Renal cortical epithelial cell (primary cell): ENCODE measurements at regions not wholly inside any gene's neighbourhood (a gene's known extent, or its start where the extent isn't known, plus 50 kb on each side); places are given as distances from the start of the nearest gene placed in this dataset.
"Not testable (repeated sequence)": the region's sequence is repeated elsewhere in the genome, so short reads cannot be mapped to it uniquely, and the experiment has no call there.

Experiments used
- DNase-seq: peaks from one replicate; pipeline ENCODE4 v3.0.0-alpha.2; 2011; ENCODE audit warnings: low read depth

- DNase-seq: not testable (repeated sequence)
Measured at GRCh38 chr5:166145107-166145506, 2146.3 kb upstream of the WWC1 start.

GRCh38 chr5:166163996-166164610 is 2127.3 kb upstream of the WWC1 start:
- DNase-seq: no peak

GRCh38 chr5:166165596-166165995 is 2125.8 kb upstream of the WWC1 start:
- DNase-seq: no peak

DNA sequence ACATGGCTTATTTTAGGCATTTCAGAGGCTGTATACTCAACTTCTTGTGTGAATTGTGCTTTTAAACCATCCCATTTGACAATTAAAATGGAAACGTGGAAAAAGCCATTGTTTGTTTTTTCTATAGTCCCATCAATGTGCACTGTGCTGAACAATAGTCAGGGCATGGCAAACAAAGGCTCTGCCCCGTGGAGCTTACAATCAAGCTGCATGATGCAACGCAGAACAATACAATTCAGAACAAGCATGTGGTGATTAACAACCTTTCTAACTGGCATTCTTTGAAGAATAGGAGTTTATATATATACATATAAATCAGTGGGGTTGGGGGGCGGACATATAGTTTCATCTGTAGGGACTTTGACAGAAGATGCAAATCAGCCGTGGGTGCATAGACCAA is 2125.4 kb upstream of the WWC1 start:
- DNase-seq: no peak

- DNase-seq: no peak
Measured at GRCh38 chr5:166172597-166172996, 2118.8 kb upstream of the WWC1 start.

- no peak for DNase-seq
Measured at GRCh38 chr5:166178411-166179080, 2112.9 kb upstream of the WWC1 start.

DNA sequence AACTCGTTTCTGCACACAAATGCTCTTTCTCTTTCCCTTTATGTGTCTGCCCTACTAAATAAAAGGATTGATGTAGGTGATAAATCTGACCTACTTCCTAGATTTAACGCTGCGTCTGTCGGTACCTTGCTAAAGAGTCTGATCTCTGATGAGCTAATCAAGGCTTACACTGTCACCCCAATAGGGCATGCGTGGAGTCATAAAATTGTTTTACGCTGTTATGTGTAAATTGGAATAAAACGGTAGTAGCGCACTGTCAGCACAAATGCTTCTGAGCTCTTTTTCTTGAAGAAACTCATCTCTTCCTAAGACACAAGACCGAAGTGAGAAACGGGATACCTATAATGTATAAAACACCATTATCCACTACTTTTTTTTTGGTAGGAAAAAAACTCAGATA is 2106.3 kb upstream of the WWC1 start:
- no peak for DNase-seq

DNA sequence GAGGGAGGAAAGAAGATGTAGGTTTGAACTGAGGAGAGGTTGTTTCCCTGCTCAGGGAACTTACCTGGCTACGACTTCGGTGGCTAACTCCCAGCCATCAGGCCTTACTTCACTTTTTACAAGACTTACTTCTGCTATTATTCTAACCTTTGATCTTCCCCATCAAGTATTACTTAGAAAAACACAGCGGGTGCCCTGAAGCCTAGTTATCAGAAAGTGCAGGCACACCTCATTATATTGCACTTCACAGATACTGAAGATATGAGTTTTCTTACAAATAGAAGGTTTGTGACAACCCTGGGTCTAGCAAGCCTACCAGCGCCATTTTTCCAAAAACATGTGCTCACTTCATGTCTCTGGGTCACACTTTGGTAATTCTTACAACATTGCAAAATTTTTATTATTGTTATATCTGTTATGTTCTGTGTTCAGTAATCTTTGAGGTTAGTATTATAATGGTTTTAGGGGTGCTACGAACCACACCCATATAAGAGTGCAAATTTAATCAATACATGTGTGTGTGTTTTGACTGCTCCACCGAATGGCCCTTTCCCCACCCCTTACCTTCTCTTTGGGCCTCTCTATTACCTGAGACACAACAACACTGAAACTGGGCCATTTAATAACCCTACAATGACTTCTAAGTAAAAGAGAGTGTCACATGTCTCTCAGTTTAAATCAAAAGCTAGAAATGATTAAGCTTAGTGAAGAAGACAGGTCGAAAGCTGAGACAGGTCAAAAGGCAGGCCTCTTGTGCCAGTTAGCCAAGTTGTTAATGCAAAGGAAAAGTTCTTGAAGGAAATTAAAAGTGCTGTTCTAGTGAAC is 2102.7 kb upstream of the WWC1 start:
- no peak for DNase-seq

DNA sequence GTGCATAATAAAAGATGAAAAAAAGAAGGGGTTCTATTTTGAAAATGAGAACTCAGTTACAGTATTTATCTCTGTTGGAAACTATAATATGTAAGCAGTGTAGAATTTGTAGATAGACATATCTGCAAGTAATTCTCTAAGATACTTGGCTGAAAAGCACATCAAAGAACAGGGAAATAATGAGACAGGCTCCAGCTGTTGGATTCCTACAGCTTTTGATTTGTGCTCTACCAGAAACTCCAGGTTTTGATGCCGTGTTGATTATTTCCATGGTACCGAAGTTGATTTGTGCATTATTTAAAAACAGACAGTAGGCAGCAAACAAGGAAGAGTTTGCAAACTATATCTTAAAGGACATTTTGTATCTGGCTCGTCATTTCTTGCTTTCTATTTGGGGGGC is 2098.7 kb upstream of the WWC1 start:
- no peak for DNase-seq

GRCh38 chr5:166195981-166196380 is 2095.5 kb upstream of the WWC1 start:
- no peak for DNase-seq

DNA sequence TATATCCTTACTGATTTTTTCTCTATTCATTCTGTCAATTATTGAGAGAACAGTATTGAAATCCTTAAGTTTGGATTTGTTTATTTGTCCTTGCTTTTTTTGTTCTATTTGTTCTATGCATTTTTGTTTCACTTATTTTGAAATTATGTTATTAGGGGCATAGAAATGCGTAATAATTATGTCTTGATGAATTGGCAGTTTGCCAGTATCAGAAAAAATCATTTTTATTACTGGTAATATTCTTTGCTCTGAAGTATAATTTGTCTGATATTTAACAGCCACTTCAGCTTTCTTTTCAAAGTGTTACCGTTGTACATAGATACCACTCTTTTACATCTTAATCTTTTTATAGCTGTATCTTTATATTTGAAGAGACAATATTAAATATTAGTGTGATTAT is 2090.9 kb upstream of the WWC1 start:
- DNase-seq: no peak

DNA sequence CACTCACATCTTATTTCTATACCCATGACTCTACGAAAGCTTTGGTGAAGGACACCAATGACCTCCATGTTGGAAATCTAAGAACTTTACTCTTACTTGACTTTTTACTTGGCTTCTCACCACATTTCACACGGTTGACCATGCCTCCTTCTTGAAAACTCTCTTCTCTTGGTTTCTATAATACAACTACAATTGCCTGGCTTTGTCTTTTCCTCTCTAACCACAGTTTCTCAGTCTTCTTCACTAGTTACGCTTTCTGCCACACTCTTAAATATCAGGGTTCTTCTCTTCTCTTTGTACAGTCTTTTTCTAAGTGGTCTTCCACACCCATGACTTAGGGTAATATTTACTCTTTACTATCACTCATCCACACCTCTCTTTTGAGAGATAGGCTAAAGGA is 2079.8 kb upstream of the WWC1 start:
- DNase-seq: no peak

- no peak for DNase-seq
Measured at GRCh38 chr5:166236327-166236726, 2055.1 kb upstream of the WWC1 start.

GRCh38 chr5:166240705-166241104 is 2050.7 kb upstream of the WWC1 start:
- DNase-seq: no peak

DNA sequence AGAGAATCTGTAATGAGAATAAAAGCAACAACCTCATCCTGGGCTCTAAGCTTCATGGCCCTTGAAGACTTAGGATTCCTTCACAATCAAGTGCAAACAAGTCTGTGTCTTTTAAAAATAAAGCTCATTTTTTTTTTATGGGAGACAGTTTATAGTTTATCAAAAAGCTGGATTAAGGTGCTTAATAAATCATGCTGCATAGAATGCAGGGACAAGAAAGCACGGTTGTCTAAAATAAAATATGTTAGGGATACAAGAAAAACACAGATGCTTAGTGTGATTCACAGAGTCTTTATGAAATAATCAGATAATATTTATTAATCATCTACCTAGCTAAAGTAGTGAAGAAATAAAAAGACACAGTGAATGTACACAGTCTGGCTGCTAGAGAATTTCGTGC is 2045.9 kb upstream of the WWC1 start:
- DNase-seq: no peak

GRCh38 chr5:166251786-166252185 is 2039.7 kb upstream of the WWC1 start:
- no peak for DNase-seq

DNA sequence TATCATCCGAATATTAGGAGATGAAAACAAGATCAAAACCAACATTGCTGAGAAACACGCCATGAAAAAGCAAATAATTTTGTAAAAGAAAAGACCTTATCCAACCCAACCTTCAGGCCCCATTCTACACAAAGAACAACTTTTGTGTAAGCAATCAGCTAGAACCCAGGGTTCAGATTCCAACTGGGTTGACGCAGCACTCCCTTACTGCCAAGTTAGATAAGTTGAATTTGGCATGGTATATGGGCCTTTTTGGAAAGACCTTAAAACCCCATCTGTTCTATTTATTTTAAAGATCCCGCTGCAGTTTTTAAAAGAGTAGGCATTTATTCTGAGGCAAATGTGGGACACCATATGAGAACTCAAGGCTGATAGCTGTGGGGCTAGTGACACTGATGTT is 2033.8 kb upstream of the WWC1 start:
- no peak for DNase-seq

- DNase-seq: no peak
Measured at GRCh38 chr5:166262395-166262794, 2029.0 kb upstream of the WWC1 start.

GRCh38 chr5:166267907-166268306 is 2023.5 kb upstream of the WWC1 start:
- DNase-seq: no peak

DNA sequence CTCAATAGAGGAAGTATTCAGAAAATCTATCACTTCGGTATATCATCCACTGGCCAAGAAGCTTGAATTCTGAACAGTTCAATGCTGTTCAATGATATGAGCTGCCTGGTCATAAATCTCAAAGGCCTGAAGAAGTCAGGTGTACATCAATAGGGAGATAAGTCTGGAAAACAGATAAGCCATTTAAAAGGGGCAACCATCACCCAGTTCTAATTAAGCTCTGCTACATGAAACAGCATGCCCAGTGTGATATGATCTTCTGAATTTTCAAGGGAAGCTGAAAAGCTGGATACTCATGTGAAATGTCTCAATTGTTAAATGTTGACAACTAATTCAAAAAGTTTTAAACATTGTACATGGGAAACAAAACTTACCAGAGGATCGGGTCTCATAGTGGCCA is 2020.7 kb upstream of the WWC1 start:
- no peak for DNase-seq

DNA sequence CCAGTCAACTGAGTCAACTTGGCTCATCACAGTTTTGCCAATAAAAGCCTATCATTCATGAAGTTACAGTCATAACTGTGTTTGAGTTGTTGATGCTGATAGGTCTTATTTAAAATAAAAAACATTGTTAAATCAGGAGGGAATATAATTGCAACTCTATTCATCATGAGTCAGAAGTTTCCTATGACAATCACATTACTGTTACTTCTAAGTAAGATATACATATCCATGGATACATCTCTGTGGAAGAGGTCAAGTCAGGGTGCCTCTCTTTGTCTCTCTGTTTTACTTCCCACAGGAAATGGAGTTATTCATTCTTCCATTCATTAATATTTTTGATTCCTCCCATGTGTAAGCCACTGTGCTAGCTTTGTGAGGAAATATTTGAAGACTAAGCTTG is 2015.4 kb upstream of the WWC1 start:
- no peak for DNase-seq

GRCh38 chr5:166279828-166280227 is 2011.6 kb upstream of the WWC1 start:
- no peak for DNase-seq

DNA sequence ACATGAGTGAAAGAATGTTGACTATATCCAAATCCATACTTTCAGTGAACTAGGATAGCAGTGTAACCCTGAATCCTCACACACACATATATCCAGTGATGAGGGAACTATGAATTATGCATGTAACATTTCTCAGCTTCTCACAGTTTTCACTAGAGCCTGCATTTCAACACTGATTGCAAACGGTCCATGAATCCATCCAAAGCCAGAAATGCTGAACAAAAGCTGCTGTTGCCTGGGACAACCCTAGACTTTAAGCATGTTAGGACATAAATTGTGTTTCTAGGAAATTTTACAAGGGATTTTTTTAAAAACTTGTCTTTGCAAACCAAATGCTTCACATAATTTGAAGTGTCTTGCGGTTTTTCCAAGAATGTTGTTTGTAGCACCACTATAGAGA is 2010.0 kb upstream of the WWC1 start:
- DNase-seq: no peak
